ENCODE measurements at regions not wholly inside any gene's neighbourhood (a gene's known extent, or its start where the extent isn't known, plus 50 kb on each side); places are given as distances from the start of the nearest gene placed in this dataset.

DNA sequence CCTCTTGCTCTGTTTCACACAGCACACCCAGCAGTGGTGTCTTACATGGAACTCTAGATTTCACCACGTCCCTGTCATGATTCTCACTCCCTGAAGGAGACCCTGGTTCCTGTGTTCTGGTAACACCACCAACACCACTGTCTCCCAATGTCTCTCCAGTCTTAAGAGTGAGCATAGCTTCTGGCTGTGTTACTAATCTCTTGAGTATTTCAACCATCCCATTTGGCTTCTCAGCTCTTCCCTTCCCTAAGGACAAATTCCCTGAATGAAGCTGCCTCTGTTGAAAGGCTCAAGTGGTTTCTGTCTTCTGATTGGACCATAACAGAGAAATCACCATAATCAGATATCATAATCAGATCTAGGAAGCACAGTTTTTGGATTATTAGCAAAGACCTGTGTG is 311.8 kb downstream of the DNAH5 start (continued):
- TF ChIP-seq CHD7 (IDR thresholded peaks at IDR 0.05; ENCODE audit: insufficient replicate concordance, low read length) (no peak), TCF12 (IDR thresholded peaks at IDR 0.05; ENCODE audit: low read depth, low read length) (no peak), KDM4A (IDR thresholded peaks at IDR 0.05; ENCODE audit: low read depth, low read length, severe bottlenecking) (no peak), SIX5 (IDR thresholded peaks at IDR 0.05; ENCODE audit: low read depth, low read length) (no peak), PHF8 (conservative IDR thresholded peaks at IDR 0.05; ENCODE audit: low read depth, low read length) (no peak), CTCF (IDR thresholded peaks at IDR 0.05; ENCODE audit: control extremely low read depth in 1 of 3, insufficient read depth in 1 of 3, low read depth in 1 of 3, low read length in 3 of 3) (no peak), CREB1 (IDR thresholded peaks at IDR 0.05) (no peak), NANOG (IDR thresholded peaks at IDR 0.05; ENCODE audit: insufficient read depth, low read depth, low read length, poor library complexity, severe bottlenecking) (no peak), SP4 (IDR thresholded peaks at IDR 0.05; ENCODE audit: low read length) (no peak), EP300 (IDR thresholded peaks at IDR 0.05; ENCODE audit: borderline replicate concordance in 1 of 2, low read depth in 2 of 2, low read length in 2 of 2) (no peak)

All from H1 (cell line).